Testis (tissue), 2 donors: ENCODE measurements at regions not wholly inside any gene's neighbourhood (a gene's known extent, or its start where the extent isn't known, plus 50 kb on each side); places are given as distances from the start of the nearest gene placed in this dataset.

Experiments used
- CTCF ChIP-seq, 3 experiments: fragments of 450-650 bp in 2 of 3; fragments of 200-600 bp in 1 of 3; sonication (generic) in 1 of 3; IDR thresholded peaks; one replicate each; pipeline ENCODE4 v1.5.1; 2016 to 2019; ENCODE audit warnings: antibody characterized with exemption in 3 of 3, mild to moderate bottlenecking in 2 of 3, moderate library complexity in 1 of 3
- POLR2A ChIP-seq: fragments of 450-650 bp; IDR thresholded peaks from one replicate; pipeline ENCODE4 v1.6.1; 2017; ENCODE audit warnings: antibody characterized with exemption, mild to moderate bottlenecking, moderate library complexity

DNA sequence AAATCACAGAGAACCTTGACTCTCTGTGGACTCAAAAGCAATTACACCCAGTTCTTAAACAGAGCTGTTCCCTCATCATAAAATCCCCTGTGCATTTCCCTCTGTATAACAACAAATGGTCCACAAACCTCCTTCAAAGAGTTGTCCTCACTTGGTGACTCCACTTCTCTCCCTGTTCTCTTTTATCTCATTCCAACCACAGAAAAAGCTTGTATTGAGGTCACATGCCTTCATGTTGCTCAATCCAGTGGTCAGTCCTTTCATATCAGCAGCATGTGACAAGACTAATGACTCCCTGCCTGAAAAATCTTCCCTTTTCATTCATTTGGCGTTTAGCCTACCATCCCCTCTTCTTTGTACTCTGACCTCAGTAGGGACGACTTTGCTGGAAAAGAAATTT, 158.0 kb downstream of the DEPDC1B start:
- TF ChIP-seq POLR2A (no peak), CTCF (IDR thresholded peaks at IDR 0.05) (no peak)
